ENCODE measurements at regions not wholly inside any gene's neighbourhood (a gene's known extent, or its start where the extent isn't known, plus 50 kb on each side); places are given as distances from the start of the nearest gene placed in this dataset.

- CTCF ChIA-PET = no interaction called here
- H3K27ac Mint-ChIP-seq = no peak overlapping the region
- no peaks in the 10 kb centered on the region for H3K27me3 Mint-ChIP-seq
- no peaks in the 10 kb centered on the region for H3K36me3 Mint-ChIP-seq
- no peaks in the 10 kb centered on the region for H3K9me3 Mint-ChIP-seq (ENCODE audit: low read depth)
- H3K4me3 Mint-ChIP-seq = no peak overlapping the region
- no peak for ATAC-seq
- DNase-seq = no peak
- H3K4me1 Mint-ChIP-seq = no peaks in the 10 kb centered on the region
These were observed 543.9 kb upstream of the LRFN5 start for GRCh38 chr14:41062826-41063225.

DNA sequence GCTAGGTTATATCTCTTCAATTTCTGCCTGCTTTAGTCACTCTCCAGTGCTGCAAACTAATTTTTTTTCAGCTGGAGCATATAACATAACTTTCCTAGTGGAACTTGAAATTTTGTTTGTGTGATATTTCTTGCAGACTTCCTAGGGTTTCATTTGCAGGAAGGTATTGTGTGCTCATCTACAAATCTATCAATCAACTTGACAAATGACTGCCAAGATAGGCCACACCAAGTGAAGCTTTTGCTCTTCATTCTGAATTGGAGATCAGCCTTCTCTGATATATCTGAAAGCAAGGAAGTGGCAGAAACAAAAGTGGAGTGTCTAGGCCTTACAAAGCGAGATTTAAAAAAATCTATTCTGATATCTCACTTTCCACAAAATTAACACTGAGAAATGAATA, 551.1 kb upstream of the LRFN5 start:
- CTCF ChIA-PET = no interaction called here
- no peak for DNase-seq
- H3K27me3 Mint-ChIP-seq = no peaks in the 10 kb centered on the region
- H3K9me3 Mint-ChIP-seq (ENCODE audit: low read depth) = peaks cover 2% of the 10 kb centered on the region
- no peaks in the 10 kb centered on the region for H3K4me1 Mint-ChIP-seq
- ATAC-seq = no peak
- no peak overlapping the region for H3K27ac Mint-ChIP-seq
- H3K36me3 Mint-ChIP-seq = no peaks in the 10 kb centered on the region
- H3K4me3 Mint-ChIP-seq = no peak overlapping the region

DNA sequence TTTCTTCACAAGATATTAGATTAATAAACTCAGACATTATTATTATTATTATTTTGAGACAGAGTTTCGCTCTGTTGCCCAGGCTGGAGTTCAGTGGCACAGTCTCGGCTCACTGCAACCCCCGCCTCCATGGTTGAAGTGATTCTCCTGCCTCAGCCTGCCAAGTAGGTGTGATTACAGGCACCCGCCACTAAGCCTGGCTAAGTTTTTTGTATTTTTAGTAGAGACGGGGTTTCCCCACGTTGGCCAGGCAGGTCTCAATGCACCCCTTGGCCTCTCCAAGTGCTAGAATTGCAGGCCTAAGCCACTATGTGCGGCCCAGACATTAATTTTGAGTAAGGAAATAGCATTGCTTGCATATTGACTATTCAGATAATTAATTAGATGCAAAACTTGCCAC, 554.9 kb upstream of the LRFN5 start:
- DNase-seq (no peak), ATAC-seq (no peak)
- CTCF ChIA-PET = no interaction called here
- Mint-ChIP-seq H3K27ac (no peak overlapping the region), H3K36me3 (no peaks in the 10 kb centered on the region), H3K4me3 (no peak overlapping the region), H3K4me1 (no peaks in the 10 kb centered on the region), H3K9me3 (ENCODE audit: low read depth) (peaks cover 5% of the 10 kb centered on the region), H3K27me3 (no peaks in the 10 kb centered on the region)

GRCh38 chr14:41047763-41048162, 558.9 kb upstream of the LRFN5 start:
- no peak for ATAC-seq
- Mint-ChIP-seq H3K4me1 (no peaks in the 10 kb centered on the region), H3K9me3 (ENCODE audit: low read depth) (peaks cover 5% of the 10 kb centered on the region), H3K27me3 (no peaks in the 10 kb centered on the region), H3K36me3 (no peaks in the 10 kb centered on the region), H3K4me3 (no peak overlapping the region), H3K27ac (no peak overlapping the region)
- CTCF ChIA-PET = no interaction called here
- no peak for DNase-seq

DNA sequence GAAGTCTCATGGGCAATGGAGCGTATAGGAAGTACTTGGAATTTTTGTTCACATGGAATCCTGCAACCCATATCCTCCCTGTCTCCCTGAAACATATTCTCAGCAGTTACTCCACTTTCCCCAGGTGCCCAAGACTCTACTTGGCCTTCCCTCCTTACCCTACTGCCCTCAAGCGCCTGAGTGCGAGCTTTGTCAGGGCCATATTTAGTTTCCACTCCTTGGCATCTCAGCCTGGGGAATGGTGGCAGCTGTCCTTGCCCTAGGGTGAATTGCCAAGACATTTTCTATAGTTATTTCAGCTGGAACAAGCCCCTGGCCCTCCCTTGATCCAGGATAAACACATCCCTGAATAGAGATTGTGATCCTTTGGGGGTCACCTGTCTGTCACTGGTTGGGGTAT, 569.3 kb upstream of the LRFN5 start:
- H3K4me1 Mint-ChIP-seq = no peaks in the 10 kb centered on the region
- H3K4me3 Mint-ChIP-seq = no peak overlapping the region
- DNase-seq (no peak), ATAC-seq (no peak)
- CTCF ChIA-PET = no interaction called here
- H3K36me3 Mint-ChIP-seq = no peaks in the 10 kb centered on the region
- H3K27me3 Mint-ChIP-seq = no peaks in the 10 kb centered on the region
- no peaks in the 10 kb centered on the region for H3K9me3 Mint-ChIP-seq (ENCODE audit: low read depth)
- no peak overlapping the region for H3K27ac Mint-ChIP-seq

- no peaks in the 10 kb centered on the region for H3K4me1 Mint-ChIP-seq
- ATAC-seq = no peak
- H3K4me3 Mint-ChIP-seq = no peak overlapping the region
- H3K27ac Mint-ChIP-seq = no peak overlapping the region
- CTCF ChIA-PET = no interaction called here
- no peak for DNase-seq
- no peaks in the 10 kb centered on the region for H3K27me3 Mint-ChIP-seq
- no peaks in the 10 kb centered on the region for H3K36me3 Mint-ChIP-seq
- H3K9me3 Mint-ChIP-seq (ENCODE audit: low read depth) = peaks cover 1% of the 10 kb centered on the region
These were observed 571.7 kb upstream of the LRFN5 start for GRCh38 chr14:41034969-41035368.

DNA sequence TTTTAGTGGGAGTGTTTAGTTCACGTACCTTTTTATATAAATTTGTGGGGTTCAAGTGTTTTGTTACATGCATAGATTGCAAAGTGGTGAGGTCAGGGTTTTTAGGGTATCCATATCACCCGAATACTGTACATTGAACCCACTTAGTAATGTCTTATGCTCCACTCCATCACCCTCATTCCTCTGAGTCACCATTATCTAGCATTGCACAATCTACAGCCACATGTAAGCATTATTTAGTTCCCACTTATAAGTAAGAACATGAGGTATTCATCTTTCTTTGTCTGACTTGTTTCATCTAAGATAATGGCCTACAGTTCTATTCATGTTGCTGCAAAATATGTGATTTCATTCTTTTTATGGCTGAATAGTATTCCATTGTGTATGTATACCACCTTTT, 583.7 kb upstream of the LRFN5 start:
- Mint-ChIP-seq H3K4me1 (no peaks in the 10 kb centered on the region), H3K27me3 (no peaks in the 10 kb centered on the region), H3K27ac (no peak overlapping the region), H3K9me3 (ENCODE audit: low read depth) (peaks cover 2% of the 10 kb centered on the region), H3K36me3 (no peaks in the 10 kb centered on the region), H3K4me3 (no peak overlapping the region)
- CTCF ChIA-PET = no interaction called here
- ATAC-seq = no peak
- no peak for DNase-seq

- Mint-ChIP-seq H3K4me1 (no peaks in the 10 kb centered on the region), H3K36me3 (no peaks in the 10 kb centered on the region), H3K4me3 (no peak overlapping the region), H3K27me3 (no peaks in the 10 kb centered on the region), H3K9me3 (ENCODE audit: low read depth) (peaks cover 4% of the 10 kb centered on the region), H3K27ac (no peak overlapping the region)
- no peak for ATAC-seq
- DNase-seq = no peak
- CTCF ChIA-PET = no interaction called here
These were observed 590.5 kb upstream of the LRFN5 start for GRCh38 chr14:41016213-41016612.

DNA sequence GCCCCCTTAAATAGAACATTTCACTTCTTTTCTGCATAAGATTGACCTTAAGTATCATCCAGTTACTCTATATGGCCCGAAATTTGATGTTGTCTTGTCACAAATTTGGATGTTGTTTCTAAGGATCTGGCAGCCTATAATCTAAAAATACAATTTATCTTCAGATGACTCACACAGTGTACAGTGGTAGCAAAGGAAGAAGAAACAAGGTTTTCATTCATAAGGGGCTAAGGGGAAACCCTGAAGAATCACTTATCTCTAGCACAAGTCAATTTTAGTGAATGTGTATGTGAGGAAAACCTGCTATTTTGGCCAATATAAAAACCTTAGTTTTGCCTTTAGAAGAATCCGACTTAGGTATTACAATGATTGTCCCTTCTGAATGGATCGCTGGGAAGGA, 606.3 kb upstream of the LRFN5 start:
- CTCF ChIA-PET = no interaction called here
- no peaks in the 10 kb centered on the region for H3K36me3 Mint-ChIP-seq

DNA sequence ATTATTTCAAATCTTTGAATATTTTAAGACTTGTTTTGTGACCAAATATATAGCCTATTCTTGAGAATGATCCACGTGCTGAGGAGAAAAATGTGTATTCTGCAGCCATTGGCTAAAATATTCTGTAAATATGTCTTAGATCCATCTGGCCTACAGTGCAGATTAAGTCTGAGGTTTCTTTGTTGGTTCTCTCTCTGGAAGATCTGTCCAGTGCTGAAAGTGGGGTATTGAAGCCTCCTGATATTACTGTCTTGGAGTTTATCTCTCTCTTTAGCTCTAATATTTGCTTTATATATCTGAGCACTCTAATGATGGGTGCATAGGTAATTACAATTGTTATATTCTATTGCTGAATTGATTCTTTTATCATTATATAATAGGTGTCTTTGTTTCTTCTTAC, 617.4 kb upstream of the LRFN5 start:
- Mint-ChIP-seq H3K4me1 (no peaks in the 10 kb centered on the region), H3K36me3 (no peaks in the 10 kb centered on the region), H3K27me3 (no peaks in the 10 kb centered on the region), H3K27ac (no peak overlapping the region), H3K4me3 (no peak overlapping the region), H3K9me3 (ENCODE audit: low read depth) (peaks cover 16% of the 10 kb centered on the region)
- no peak for DNase-seq
- no peak for ATAC-seq
- CTCF ChIA-PET = no interaction called here

More for the DNA sequence above, 606.3 kb upstream of the LRFN5 start:
- Mint-ChIP-seq H3K27me3 (no peaks in the 10 kb centered on the region), H3K4me1 (no peaks in the 10 kb centered on the region), H3K4me3 (no peak overlapping the region), H3K9me3 (ENCODE audit: low read depth) (peaks cover 3% of the 10 kb centered on the region), H3K27ac (no peak overlapping the region)
- no peak for DNase-seq
- ATAC-seq = no peak

- H3K4me3 Mint-ChIP-seq = no peak overlapping the region
- no peak overlapping the region for H3K27ac Mint-ChIP-seq
- CTCF ChIA-PET = no interaction called here
- DNase-seq (no peak), ATAC-seq (no peak)
- H3K36me3 Mint-ChIP-seq = no peaks in the 10 kb centered on the region
- no peaks in the 10 kb centered on the region for H3K4me1 Mint-ChIP-seq
- H3K9me3 Mint-ChIP-seq (ENCODE audit: low read depth) = peaks cover 16% of the 10 kb centered on the region
- no peaks in the 10 kb centered on the region for H3K27me3 Mint-ChIP-seq
These were observed 619.2 kb upstream of the LRFN5 start for GRCh38 chr14:40987481-40987880.

DNA sequence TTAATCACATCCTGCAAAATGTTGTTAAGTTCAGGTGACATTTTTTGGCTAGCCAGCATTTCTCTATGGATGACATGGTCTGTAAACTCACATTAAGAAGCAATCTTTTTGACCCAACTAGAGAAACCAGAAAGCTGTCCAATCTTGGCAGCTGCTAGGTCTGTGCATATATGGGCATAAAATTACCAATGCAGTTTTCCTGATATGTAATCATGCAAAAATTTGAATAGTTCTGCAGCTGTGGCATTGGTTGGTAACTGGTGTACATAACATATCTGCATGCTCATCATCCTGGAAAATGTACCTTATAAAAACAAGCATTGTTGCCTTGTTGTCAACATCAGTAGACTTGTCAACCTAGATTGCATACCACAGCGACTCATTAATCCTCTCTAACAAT, 620.0 kb upstream of the LRFN5 start:
- DNase-seq (no peak), ATAC-seq (no peak)
- no peaks in the 10 kb centered on the region for H3K4me1 Mint-ChIP-seq
- H3K4me3 Mint-ChIP-seq = no peak overlapping the region
- H3K9me3 Mint-ChIP-seq (ENCODE audit: low read depth) = peaks cover 16% of the 10 kb centered on the region
- H3K36me3 Mint-ChIP-seq = no peaks in the 10 kb centered on the region
- H3K27ac Mint-ChIP-seq = no peak overlapping the region
- CTCF ChIA-PET = no interaction called here
- H3K27me3 Mint-ChIP-seq = no peaks in the 10 kb centered on the region

DNA sequence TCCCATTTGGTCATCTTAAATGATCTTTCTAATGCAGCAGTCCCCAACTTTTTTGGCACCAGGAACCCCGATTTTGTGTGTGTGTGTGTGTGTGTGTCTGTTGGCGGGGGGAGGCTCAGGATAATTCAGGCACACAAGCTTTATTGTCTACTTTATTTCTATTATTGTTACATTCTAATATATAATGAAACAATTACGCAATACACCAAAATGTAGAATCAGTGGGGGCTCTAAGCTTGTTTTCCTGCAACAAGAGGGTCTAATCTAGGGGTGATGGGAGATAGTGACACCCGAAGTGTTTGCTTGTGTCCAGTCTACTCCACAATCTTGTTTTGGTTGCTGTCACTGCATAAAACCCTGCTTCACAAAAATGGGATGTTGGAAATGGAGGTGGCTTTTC, 621.1 kb upstream of the LRFN5 start:
- H3K27me3 Mint-ChIP-seq = no peaks in the 10 kb centered on the region

GRCh38 chr14:40983604-40984003, 623.1 kb upstream of the LRFN5 start:
- no peak for ATAC-seq
- no peaks in the 10 kb centered on the region for H3K4me1 Mint-ChIP-seq

More for the DNA sequence above, 621.1 kb upstream of the LRFN5 start:
- CTCF ChIA-PET = no interaction called here
- Mint-ChIP-seq H3K4me3 (no peak overlapping the region), H3K36me3 (no peaks in the 10 kb centered on the region), H3K9me3 (ENCODE audit: low read depth) (peaks cover 16% of the 10 kb centered on the region), H3K27ac (no peak overlapping the region), H3K4me1 (no peaks in the 10 kb centered on the region)
- ATAC-seq = no peak
- DNase-seq = no peak

GRCh38 chr14:40981247-40981646, 625.4 kb upstream of the LRFN5 start:
- no peaks in the 10 kb centered on the region for H3K4me1 Mint-ChIP-seq
- no peaks in the 10 kb centered on the region for H3K36me3 Mint-ChIP-seq

More at GRCh38 chr14:40983604-40984003, 623.1 kb upstream of the LRFN5 start:
- DNase-seq = no peak
- H3K4me3 Mint-ChIP-seq = no peak overlapping the region
- no peaks in the 10 kb centered on the region for H3K27me3 Mint-ChIP-seq
- CTCF ChIA-PET = no interaction called here
- H3K36me3 Mint-ChIP-seq = no peaks in the 10 kb centered on the region
- no peak overlapping the region for H3K27ac Mint-ChIP-seq
- peaks cover 9% of the 10 kb centered on the region for H3K9me3 Mint-ChIP-seq (ENCODE audit: low read depth)

More at GRCh38 chr14:40981247-40981646, 625.4 kb upstream of the LRFN5 start:
- Mint-ChIP-seq H3K9me3 (ENCODE audit: low read depth) (peaks cover 6% of the 10 kb centered on the region), H3K27ac (no peak overlapping the region), H3K4me3 (no peak overlapping the region), H3K27me3 (no peaks in the 10 kb centered on the region)
- CTCF ChIA-PET = no interaction called here
- ATAC-seq = no peak
- no peak for DNase-seq
